ENCODE measurements at regions not wholly inside any gene's neighbourhood (a gene's known extent, or its start where the extent isn't known, plus 50 kb on each side); places are given as distances from the start of the nearest gene placed in this dataset.

DNA sequence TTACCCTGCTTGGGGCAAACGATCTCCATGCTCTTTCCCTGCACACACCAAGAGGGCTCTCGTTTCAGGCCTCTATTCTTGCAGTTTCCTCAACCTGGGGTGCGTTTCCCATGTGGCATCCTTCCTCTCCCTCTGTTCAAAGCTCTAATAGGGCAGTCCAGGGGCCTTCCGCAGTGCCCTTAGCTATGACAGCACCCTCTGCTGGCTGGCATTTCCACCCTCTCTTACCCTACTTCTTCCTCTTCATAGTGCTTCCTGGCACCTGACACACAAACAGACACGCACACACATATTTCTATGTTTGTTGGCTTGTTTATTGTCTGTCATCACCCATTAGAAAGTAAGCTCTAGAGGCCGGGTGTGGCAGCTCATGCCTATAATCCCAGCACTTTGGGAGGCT is 294.0 kb downstream of the CLIC5 start:
- Histone ChIP-seq H3K27me3 (no peaks in the 10 kb centered on the region), H3K4me1 (peaks cover 0 to 3% of the 10 kb centered on the region in 2 donors), H3K4me3 (no peak overlapping the region), H3K27ac (no peak overlapping the region), H3K36me3 (no peaks in the 10 kb centered on the region), H3K9me3 (peaks cover 0 to 7% of the 10 kb centered on the region in 2 donors)
- TF ChIP-seq CTCF (IDR thresholded peaks at IDR 0.05) = no peak
- DNase-seq (ENCODE audit: low spot score) = no peak

DNA sequence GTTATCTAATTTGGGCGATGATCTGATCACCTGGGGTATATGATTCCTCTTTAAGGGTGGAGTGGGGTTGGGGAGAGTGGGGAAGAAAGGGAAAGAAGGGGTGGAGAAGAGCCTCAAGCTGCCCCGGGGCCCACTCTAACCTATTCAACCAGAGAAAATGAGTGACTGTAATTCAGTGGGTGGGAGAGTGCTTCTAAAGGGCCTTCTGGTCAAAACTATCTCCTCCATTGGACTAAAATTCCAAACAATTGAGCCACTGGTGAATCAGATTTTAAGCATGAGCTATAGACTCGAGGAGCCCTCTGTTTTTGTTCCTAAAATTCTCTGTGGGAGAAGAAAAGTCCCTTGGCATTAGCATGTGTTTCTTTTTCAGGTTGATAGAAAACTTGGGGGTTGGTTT is 296.8 kb downstream of the CLIC5 start:
- TF ChIP-seq CTCF (IDR thresholded peaks at IDR 0.05) = no peak
- Histone ChIP-seq H3K4me3 (no peak overlapping the region), H3K27ac (no peak overlapping the region), H3K36me3 (no peaks in the 10 kb centered on the region), H3K4me1 (no peaks in the 10 kb centered on the region), H3K9me3 (peaks cover 0 to 7% of the 10 kb centered on the region in 2 donors), H3K27me3 (no peaks in the 10 kb centered on the region)
- DNase-seq (ENCODE audit: low spot score) = no peak

- Histone ChIP-seq H3K27ac (no peak overlapping the region), H3K9me3 (peaks cover 0 to 4% of the 10 kb centered on the region in 2 donors), H3K27me3 (no peaks in the 10 kb centered on the region), H3K4me1 (no peaks in the 10 kb centered on the region), H3K36me3 (no peaks in the 10 kb centered on the region), H3K4me3 (no peak overlapping the region)
- TF ChIP-seq CTCF (IDR thresholded peaks at IDR 0.05) = no peak
- DNase-seq (ENCODE audit: low spot score) = no peak
Observed at GRCh38 chr6:45718131-45718530, 297.5 kb downstream of the CLIC5 start.

- TF ChIP-seq CTCF (IDR thresholded peaks at IDR 0.05) = no peak
- DNase-seq (ENCODE audit: low spot score) = no peak
- Histone ChIP-seq H3K4me1 (no peaks in the 10 kb centered on the region), H3K27ac (no peak overlapping the region), H3K9me3 (no peaks in the 10 kb centered on the region), H3K36me3 (no peaks in the 10 kb centered on the region), H3K27me3 (no peaks in the 10 kb centered on the region), H3K4me3 (no peak overlapping the region)
Observed at GRCh38 chr6:45717715-45718114, 297.9 kb downstream of the CLIC5 start.

- Histone ChIP-seq H3K27ac (no peak overlapping the region), H3K36me3 (no peaks in the 10 kb centered on the region), H3K9me3 (no peaks in the 10 kb centered on the region), H3K4me1 (no peaks in the 10 kb centered on the region), H3K27me3 (no peaks in the 10 kb centered on the region), H3K4me3 (no peak overlapping the region)
- no peak for DNase-seq (ENCODE audit: low spot score)
- no peak for TF ChIP-seq CTCF (IDR thresholded peaks at IDR 0.05)
Observed at GRCh38 chr6:45717027-45717426, 298.6 kb downstream of the CLIC5 start.

DNA sequence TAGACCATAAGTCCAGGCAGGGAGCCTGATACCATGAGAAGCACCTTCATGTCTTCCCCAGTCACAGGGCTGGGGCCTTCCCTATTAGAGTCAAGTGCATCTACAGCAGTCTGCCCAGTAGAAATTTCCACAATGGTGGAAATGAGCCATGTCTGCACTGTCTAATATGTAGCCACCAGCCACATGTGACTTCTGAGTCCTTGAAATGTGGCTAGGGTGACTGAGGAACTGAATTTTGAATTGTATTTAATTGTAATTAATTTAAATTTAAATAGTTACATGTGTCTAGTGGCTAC is 300.2 kb downstream of the CLIC5 start:
- TF ChIP-seq CTCF (IDR thresholded peaks at IDR 0.05) = no peak
- H3K27ac ChIP-seq = no peak overlapping the region
- H3K27me3 ChIP-seq = no peaks in the 10 kb centered on the region
- H3K4me3 ChIP-seq = no peak overlapping the region
- H3K4me1 ChIP-seq = no peaks in the 10 kb centered on the region
- no peak for DNase-seq (ENCODE audit: low spot score)
- H3K9me3 ChIP-seq = no peaks in the 10 kb centered on the region
- no peaks in the 10 kb centered on the region for H3K36me3 ChIP-seq
